Central memory CD4-positive, alpha-beta T cell (primary cell): ENCODE measurements at regions not wholly inside any gene's neighbourhood (a gene's known extent, or its start where the extent isn't known, plus 50 kb on each side); places are given as distances from the start of the nearest gene placed in this dataset.

Experiments
- DNase-seq: peaks from one replicate; pipeline ENCODE4 v3.0.0; 2022

GRCh38 chr16:66170989-66171388 lies 195.5 kb upstream of the CDH5 start:
- no peak for DNase-seq

GRCh38 chr16:66169817-66170216 lies 196.7 kb upstream of the CDH5 start:
- DNase-seq = no peak

- no peak for DNase-seq
Measured at GRCh38 chr16:66168777-66169176, 197.7 kb upstream of the CDH5 start.

DNA sequence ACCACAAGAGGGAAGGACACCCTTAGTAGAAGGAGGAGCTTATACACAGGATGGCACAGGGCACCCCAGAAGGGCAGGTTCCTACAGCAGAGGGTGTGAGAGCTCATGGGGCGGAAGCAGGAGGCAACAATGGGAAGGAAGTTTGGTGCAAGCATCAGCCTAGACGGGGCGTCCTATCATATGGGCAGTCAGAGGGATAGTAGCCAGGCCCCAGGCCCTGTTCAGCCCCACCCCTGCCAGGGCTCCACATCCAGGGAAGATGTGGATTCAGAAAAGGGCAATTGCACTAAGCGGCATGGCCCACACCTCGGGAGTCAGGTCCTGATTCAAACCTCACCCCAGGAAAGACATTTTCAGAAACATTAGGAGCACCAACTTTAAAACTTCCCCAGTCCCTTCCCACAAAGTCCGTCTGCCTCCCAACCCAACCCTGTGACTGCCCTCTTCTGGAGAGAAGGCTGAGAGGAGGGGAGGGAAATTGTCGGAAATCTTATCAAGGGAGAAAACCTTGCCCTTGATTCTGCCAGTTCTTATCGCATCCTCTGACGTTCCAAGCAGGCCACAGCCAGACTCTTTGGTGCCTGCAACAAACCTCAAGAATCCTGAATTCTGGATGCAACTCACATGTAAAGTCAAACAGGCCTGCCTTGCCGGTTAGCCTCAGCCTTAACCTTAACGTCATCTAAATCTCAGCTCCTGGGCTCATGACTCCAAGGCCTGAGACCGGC lies 198.8 kb upstream of the CDH5 start:
- DNase-seq = no peak

GRCh38 chr16:66166490-66166889 lies 200.0 kb upstream of the CDH5 start:
- DNase-seq = no peak

DNA sequence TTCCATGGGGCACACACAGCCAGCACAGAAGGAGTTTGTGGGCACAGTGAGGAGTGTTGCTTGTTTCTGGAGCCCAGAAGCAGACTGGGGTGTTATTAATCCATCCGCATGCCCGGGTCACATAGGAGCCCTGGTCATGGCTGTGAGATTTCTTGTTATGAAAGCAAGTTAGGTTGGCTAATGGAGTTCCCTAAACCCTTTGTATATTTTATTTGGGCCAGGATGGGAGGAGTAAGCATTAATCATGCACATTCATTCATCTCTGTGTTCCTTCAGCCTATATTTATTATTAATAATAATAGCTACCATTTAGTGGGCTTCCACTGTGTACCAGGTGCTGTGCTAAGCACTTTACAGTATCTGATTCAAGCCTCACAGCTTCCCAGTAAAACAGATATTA lies 200.6 kb upstream of the CDH5 start:
- no peak for DNase-seq

DNA sequence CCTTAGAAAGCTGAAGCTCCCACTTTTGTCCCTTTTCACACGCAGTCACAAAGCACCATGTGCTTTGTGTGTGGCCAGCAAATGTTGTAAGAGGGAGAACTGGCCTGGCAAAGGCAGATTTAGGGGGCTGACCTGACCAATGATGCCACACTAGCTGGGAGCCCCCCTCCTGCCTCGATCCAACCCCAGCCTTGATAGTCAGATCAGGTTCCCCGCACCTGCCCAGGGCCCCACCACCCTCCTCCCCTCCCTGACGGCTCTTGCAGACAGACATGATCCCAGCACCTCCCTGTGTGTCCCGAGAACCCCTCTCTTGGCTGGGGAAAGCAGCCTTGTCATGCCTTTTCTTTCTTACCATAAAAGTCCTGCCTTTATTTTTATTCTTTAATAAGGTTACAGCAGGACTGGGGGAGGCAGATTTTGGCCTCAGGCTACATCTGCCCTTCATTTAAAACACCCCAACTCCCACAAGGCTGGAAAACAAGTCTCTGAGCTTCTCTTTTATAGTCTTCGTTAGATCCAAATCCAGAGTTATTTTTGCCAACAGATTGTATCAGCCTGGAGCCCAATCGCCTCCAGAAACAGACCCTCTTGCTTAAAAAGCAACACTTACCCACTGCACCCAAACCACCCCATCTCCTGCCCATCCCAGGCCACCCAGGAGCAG lies 201.8 kb upstream of the CDH5 start:
- DNase-seq = no peak

DNA sequence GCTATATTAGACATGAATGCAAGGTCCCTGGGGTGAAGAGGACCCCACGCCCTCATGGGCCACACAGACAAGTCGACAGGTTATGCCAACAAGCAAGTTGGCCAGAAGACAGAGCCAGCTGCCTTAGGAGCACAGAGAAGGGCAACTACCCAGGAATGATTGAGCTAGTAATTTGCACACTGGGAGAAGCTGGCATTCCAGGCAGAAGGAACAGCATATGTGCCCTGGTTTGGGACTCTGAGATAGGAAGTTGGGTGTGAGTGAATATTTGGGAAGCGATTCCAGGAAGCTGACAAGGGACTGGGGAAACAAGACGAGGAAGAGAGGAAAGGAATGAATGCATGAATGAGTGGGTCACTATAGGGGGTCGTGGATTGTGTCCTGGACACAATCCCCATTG lies 203.7 kb upstream of the CDH5 start:
- no peak for DNase-seq

DNA sequence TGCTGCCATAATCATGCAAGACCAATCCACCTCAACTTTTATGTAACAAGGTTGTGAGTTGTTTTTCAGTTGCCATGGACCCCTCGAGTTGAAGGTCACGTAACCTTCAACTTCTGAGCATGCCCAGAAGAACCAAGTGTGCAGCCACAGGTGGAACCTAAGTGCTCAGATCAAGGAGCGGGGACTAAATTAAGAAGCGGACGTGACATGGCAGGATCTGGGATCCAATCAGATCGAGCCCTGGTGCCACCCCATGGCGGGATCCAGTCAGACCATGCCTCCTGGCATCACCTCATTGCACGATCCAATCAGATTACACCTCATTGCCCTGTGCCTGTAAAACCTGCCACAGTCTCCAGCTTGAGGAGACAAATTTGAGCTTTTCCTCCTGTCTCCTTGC lies 204.5 kb upstream of the CDH5 start:
- no peak for DNase-seq

GRCh38 chr16:66161269-66161668 lies 205.2 kb upstream of the CDH5 start:
- DNase-seq = no peak

DNA sequence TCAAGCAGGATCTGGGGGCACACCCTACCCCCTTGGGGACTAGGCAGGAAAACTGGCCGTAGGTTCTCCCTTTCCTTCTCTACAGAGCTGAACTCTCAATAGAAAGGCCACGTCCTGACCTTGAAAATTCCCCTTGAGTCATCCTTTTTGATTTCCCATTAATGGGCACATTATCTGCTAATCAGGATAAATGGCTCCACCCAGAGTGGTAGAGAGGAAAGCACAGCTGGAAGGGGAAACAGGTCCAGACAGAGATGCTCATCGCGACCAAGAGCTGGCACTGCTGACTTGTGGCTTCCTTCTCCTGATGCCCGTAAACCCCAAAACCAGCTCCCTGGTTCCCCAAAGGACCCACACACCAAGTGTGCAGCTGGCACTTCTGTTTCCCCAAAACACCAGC lies 206.5 kb upstream of the CDH5 start:
- no peak for DNase-seq

- DNase-seq = no peak
Measured at GRCh38 chr16:66156538-66156937, 210.0 kb upstream of the CDH5 start.

GRCh38 chr16:66155933-66156332 lies 210.6 kb upstream of the CDH5 start:
- no peak for DNase-seq

- no peak for DNase-seq
Measured at GRCh38 chr16:66154801-66155200, 211.7 kb upstream of the CDH5 start.

DNA sequence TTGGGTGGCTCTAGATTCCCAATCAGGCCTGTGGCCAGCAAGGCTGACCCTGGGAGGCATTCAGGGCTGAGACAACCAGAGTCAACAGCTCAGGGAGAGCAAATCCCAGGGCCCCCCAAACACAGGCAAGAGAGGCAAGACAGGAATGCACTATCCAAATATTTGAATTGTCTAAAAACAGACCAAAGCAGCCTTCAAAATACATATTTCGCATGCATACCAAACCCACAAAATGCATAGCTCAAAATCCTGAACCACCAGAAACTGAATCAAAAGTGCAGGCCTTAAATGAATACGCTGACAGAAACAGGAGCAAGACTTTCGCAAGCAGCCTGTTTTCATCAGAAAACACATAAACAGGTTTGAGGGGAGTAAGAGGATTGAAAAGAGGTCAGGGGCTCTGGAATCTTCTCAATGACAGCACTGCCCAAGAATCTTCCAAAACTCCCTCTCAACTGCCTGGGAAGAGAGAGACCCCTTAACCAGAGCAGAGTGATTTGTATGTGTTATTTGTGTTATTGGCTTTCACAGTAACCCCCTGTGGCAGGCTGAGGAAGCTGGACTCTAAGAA lies 213.6 kb upstream of the CDH5 start:
- no peak for DNase-seq

DNA sequence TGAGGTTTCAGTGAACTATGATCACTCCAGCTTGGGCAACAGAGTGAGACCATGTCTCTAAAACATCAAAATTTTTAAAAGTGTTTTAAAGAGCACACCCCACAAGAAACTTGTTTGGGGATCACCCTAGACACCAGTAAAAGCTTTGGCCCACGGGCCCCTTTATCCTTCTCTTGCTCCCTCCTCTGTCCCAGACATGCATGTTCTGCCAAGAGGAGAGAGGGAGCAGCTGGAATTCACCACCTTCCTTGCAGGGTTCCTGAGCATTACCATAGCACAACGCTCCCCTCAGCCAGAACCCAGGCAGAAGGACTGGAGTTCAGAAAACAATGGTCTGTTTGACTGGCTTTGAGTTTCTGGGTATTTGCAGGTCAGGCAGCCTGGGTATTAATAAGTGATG lies 214.3 kb upstream of the CDH5 start:
- no peak for DNase-seq

DNA sequence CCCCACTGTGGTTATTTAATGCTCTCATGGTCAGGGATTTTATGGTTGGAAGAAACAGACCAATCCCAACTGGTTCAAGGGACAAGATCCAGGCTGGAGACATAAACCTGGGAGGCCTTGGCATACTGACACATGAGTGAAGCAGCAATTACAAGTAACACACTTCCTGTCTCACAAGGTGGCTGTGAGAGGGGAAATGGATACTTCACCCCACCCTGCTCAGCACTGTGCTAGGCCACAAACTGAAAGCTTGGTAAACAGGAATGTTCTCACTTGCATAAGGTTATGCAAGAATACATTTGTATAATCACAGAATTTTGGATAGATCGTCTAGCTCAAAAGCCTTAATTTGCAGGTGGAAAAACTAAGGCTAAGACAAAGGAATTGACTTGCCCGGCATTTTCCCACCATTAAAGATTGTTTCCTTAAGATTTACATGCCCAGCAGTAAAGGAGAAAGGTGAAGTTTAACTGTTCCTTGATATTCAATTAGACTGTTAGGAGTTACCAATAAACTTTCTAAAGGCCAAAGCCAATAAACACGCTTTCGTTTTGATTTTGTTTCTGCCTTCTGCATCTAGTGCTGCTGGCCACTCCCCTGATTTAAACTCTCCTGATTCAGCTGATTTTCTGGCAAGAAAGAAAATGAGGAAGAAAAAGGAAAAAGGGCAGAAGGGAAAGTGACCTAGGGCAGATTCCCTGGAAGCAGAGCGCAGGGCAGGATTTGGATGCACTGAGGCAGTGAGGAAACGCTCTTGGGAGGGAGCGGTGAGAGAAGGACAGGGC lies 215.6 kb upstream of the CDH5 start:
- no peak for DNase-seq

- no peak for DNase-seq
Measured at GRCh38 chr16:66147291-66147690, 219.2 kb upstream of the CDH5 start.

- DNase-seq = no peak
Measured at GRCh38 chr16:66146798-66147197, 219.7 kb upstream of the CDH5 start.

- no peak for DNase-seq
Measured at GRCh38 chr16:66144641-66145040, 221.8 kb upstream of the CDH5 start.

DNA sequence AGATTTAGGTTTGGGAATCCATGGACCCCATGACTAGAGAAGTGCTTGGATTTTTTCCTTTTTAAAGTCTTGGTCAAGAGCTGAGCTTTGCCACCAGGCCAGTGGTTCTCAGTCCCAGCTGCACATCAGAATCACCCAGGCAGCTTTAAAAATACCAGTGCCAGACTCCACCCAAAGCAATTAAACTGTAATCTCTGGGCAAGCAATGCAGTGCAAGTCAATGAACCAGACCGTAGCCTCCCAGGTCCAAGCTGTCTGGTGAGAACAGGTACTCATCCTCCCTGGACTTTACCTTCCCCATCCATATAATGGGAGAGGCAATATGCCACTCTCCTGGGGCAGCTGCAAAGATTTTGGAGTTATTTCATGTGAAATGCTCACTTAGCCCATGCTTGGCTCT lies 223.1 kb upstream of the CDH5 start:
- DNase-seq = no peak

- DNase-seq = no peak
Measured at GRCh38 chr16:66141885-66142284, 224.6 kb upstream of the CDH5 start.

DNA sequence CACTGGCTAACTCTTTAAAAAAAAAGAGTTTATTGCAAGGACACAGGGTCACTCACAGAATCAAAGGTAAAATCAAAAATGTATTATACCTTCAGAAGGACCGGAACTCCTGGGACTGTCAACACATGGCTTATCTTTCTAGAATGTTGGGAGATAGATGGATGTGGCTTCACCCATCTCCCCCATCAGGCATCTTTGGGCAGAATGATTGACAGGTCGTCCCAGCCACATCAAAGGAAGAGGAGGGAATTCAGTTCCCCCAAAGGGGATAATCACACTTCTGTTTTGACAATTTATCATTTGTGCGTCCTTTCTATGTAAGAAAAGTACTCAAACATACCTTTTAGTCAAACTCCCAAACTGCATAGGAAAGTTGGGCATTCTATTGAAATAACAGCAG lies 228.6 kb upstream of the CDH5 start:
- DNase-seq = no peak

DNA sequence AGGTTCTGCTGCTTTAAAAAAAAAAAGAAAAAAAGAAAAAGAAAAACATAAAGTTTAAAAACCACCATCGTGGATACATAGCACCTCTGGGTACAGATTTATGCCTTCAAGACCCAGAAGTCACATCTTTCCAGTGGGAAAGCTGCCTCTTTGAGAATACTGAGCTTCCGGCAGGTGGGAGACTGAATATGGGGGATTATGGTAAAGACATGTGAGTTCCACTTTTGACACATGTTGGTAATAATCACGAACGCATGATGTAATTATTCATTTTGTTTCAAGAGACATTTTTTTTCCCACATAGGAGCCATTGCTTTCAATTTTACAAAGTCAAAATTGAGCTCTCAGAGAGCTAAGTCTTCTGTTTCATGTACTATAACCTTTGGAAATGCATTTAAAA lies 229.7 kb upstream of the CDH5 start:
- no peak for DNase-seq
